CD14-positive monocyte (primary cell): ENCODE measurements at regions not wholly inside any gene's neighbourhood (a gene's known extent, or its start where the extent isn't known, plus 50 kb on each side); places are given as distances from the start of the nearest gene placed in this dataset.

Experiments
- DNase-seq, 3 donors: peaks; one replicate each; pipeline ENCODE4 v3.0.0-alpha.2; 2011 to 2022
- H2AFZ ChIP-seq: 2 replicates; pipeline ENCODE4 v1.6.0; 2012; ENCODE audit warnings: mild to moderate bottlenecking, low read depth, low read length, inconsistent platforms; ENCODE audit not compliant: insufficient read depth, poor library complexity, severe bottlenecking
- H3K27ac ChIP-seq, 2 donors: 1 replicate in 1 of 2; 2 replicates in 1 of 2; pipeline ENCODE4 v1.5.1; 2012 to 2013; ENCODE audit warnings: low read length in 2 of 2, control low read depth in 1 of 2, inconsistent platforms in 1 of 2, low read depth in 1 of 2, mild to moderate bottlenecking in 1 of 2
- H3K27me3 ChIP-seq, 2 donors: one replicate each; pipeline versions ENCODE4 v1.6.0 to v1.6.1; 2011 to 2013; ENCODE audit warnings: low read length in 2 of 2; ENCODE audit not compliant: control insufficient read depth in 2 of 2, insufficient read depth in 2 of 2
- H3K36me3 ChIP-seq, 2 donors: replicated peaks in 1 of 2; 1 replicate in 1 of 2; 2 replicates in 1 of 2; pipeline versions ENCODE4 v1.5.1 to v1.6.1; 2012 to 2013; ENCODE audit warnings: low read length in 2 of 2, control low read depth in 1 of 2, inconsistent platforms in 1 of 2, mild to moderate bottlenecking in 1 of 2; ENCODE audit not compliant: insufficient read depth in 2 of 2, control insufficient read depth in 1 of 2
- H3K4me1 ChIP-seq, 2 donors: 1 replicate in 1 of 2; 2 replicates in 1 of 2; pipeline versions ENCODE4 v1.5.1 to v1.6.1; 2012 to 2013; ENCODE audit warnings: low read length in 2 of 2, control low read depth in 1 of 2, inconsistent platforms in 1 of 2, mild to moderate bottlenecking in 1 of 2, moderate library complexity in 1 of 2; ENCODE audit not compliant: insufficient read depth in 2 of 2, control insufficient read depth in 1 of 2
- H3K4me2 ChIP-seq: replicated peaks from 2 replicates; pipeline ENCODE3; 2012; ENCODE audit warnings: low read length, moderate library complexity, mild to moderate bottlenecking; ENCODE audit not compliant: poor library complexity, severe bottlenecking; ENCODE audit errors: extremely low read depth
- H3K4me3 ChIP-seq, 3 experiments: fragments of 200-600 bp in 1 of 3; sonication (generic) in 1 of 3; replicated peaks in 1 of 3; 1 replicate in 2 of 3; 2 replicates in 1 of 3; pipeline ENCODE4 v1.5.1; 2011 to 2013; ENCODE audit warnings: low read length in 3 of 3, mild to moderate bottlenecking in 3 of 3, control low read depth in 2 of 3, low read depth in 2 of 3, inconsistent platforms in 1 of 3, moderate library complexity in 1 of 3
- H3K79me2 ChIP-seq: 2 replicates; pipeline ENCODE4 v1.6.0; 2012; ENCODE audit warnings: mild to moderate bottlenecking, control low read depth, inconsistent platforms, low read length, moderate library complexity; ENCODE audit not compliant: insufficient read depth
- H3K9ac ChIP-seq: 2 replicates; pipeline ENCODE4 v1.6.0; 2017; ENCODE audit warnings: low read length, mild to moderate bottlenecking; ENCODE audit not compliant: insufficient read depth, poor library complexity, severe bottlenecking
- H3K9me3 ChIP-seq, 2 donors: replicated peaks in 1 of 2; 1 replicate in 1 of 2; 2 replicates in 1 of 2; pipeline versions ENCODE4 v1.5.1 to v1.6.1; 2012 to 2013; ENCODE audit warnings: low read length in 2 of 2, control low read depth in 1 of 2; ENCODE audit not compliant: control insufficient read depth in 1 of 2, insufficient read depth in 1 of 2
- H4K20me1 ChIP-seq: 2 replicates; pipeline ENCODE4 v1.6.0; 2012; ENCODE audit warnings: mild to moderate bottlenecking, low read length, control low read depth, moderate library complexity; ENCODE audit not compliant: insufficient read depth
- H3K27ac Mint-ChIP-seq, 7 donors: one replicate each; pipeline ENCODE4 v1.8.0; 2020; ENCODE audit warnings: mild to moderate bottlenecking in 7 of 7, mixed read lengths in 7 of 7, moderate library complexity in 6 of 7, inconsistent platforms in 2 of 7
- H3K27me3 Mint-ChIP-seq, 3 donors: one replicate each; pipeline ENCODE4 v1.8.0; 2021 to 2022; ENCODE audit warnings: low read depth in 3 of 3, mild to moderate bottlenecking in 3 of 3, mixed read lengths in 3 of 3, moderate library complexity in 3 of 3, inconsistent platforms in 1 of 3
- H3K36me3 Mint-ChIP-seq, 2 donors: one replicate each; pipeline ENCODE4 v1.8.0; 2020; ENCODE audit warnings: mixed read lengths in 2 of 2, inconsistent platforms in 1 of 2, mild to moderate bottlenecking in 1 of 2
- H3K4me1 Mint-ChIP-seq: one replicate; pipeline ENCODE4 v1.8.0; 2020; ENCODE audit warnings: mild to moderate bottlenecking, mixed read lengths
- H3K4me3 Mint-ChIP-seq, 2 donors: one replicate each; pipeline ENCODE4 v1.8.0; 2020; ENCODE audit warnings: mild to moderate bottlenecking in 2 of 2, mixed read lengths in 2 of 2, moderate library complexity in 1 of 2
- H3K9me3 Mint-ChIP-seq, 7 donors: one replicate each; pipeline ENCODE4 v1.8.0; 2020 to 2022; ENCODE audit warnings: mixed read lengths in 7 of 7, mild to moderate bottlenecking in 6 of 7, moderate library complexity in 6 of 7, inconsistent platforms in 2 of 7
- CTCF ChIP-seq: fragments of 200-600 bp; IDR thresholded peaks from one replicate; pipeline ENCODE4 v1.8.0; 2022; ENCODE audit warnings: antibody characterized with exemption, mild to moderate bottlenecking
- WGBS: methylation state at CpG from one replicate; pipeline ENCODE4 v1.1.5; 2013; ENCODE audit warnings: missing lambda C conversion rate; ENCODE audit not compliant: insufficient coverage; 5-methylcytosine and 5-hydroxymethylcytosine counted together
- intact Hi-C, 2 donors: fragments of 100-400 bp; cut with micrococcal nuclease; formaldehyde crosslinking; loops; one replicate each; pipeline versions ENCODE4 v1.15.0 to v1.15.1; 2023

DNA sequence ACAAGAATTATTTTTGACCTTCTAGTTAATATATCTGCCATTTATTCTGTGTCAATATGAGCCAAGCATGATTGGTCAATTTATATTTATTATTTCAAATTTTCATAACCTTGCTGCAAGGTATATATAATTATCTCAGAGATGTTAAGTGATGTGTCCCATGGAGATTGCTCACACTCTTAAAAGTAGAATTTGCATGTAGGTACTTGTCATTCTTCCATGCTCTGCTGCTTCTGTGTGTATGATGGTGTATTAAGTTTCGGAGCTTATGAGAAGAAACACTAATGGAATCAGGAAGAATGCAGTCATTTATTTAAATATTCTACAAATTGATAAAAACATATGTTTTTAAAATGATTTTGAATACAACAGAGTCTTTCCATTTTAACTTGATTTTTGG, 586.8 kb upstream of the MIR17HG start:
- no peak overlapping the region for H3K27ac ChIP-seq
- H3K9me3 ChIP-seq, result no peaks in the 10 kb centered on the region
- Mint-ChIP-seq H3K9me3 (peaks cover 0 to 2% (median 0%) of the 10 kb centered on the region in 7 donors), H3K27me3 (peaks cover 0 to 2% (median 0%) of the 10 kb centered on the region in 3 donors), H3K36me3 (no peaks in the 10 kb centered on the region), H3K4me3 (no peak overlapping the region), H3K27ac (no peak overlapping the region), H3K4me1 (peaks cover 13% of the 10 kb centered on the region)
- no peak for TF ChIP-seq CTCF
- intact Hi-C loops, result no loop called here
- no peak overlapping the region for H3K9ac ChIP-seq
- no peaks in the 10 kb centered on the region for H3K79me2 ChIP-seq
- no peak overlapping the region for H3K4me2 ChIP-seq
- H4K20me1 ChIP-seq, result no peaks in the 10 kb centered on the region
- DNase-seq, result no peak
- H3K27me3 ChIP-seq, result no peaks in the 10 kb centered on the region
- no peak overlapping the region for H3K4me3 ChIP-seq
- no peaks in the 10 kb centered on the region for H3K36me3 ChIP-seq
- no peak overlapping the region for H2AFZ ChIP-seq
- no CpG with 5 or more reads among the region's 1 CpG for WGBS
- H3K4me1 ChIP-seq, result peaks cover 4 to 12% of the 10 kb centered on the region in 2 donors

DNA sequence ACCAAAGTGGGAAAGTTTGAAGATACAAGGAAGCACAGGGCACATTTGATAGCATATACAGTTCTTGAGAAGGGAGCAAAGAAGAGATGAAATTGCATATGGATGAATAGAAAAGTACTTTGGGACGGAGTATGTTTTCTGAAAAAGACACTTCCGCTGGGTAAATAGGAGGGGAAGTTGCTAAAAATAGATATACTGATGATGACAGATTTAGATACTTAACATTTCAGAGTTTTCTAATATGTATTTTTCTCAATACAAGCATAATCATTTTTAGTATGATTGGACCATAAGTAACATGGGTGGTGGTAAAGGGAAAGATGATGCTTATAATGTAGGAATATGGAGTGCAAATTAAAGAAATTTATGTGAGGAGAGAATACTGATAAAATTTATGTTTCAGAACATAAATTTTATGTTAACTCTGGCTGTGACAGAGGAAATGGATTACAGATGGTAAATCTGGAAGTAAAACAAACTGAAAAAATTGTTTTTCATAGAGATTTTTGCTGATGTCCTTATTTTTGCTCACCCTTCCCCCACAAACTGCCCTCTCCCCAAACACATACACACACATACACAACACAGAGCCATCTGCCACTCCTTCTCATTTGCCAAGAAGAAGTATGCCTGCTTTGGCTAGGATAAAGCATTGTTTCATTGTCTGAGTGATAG, 583.9 kb upstream of the MIR17HG start:
- Histone ChIP-seq H3K27ac (no peak overlapping the region), H3K4me3 (no peak overlapping the region), H4K20me1 (no peaks in the 10 kb centered on the region), H3K4me2 (no peak overlapping the region), H2AFZ (no peak overlapping the region), H3K79me2 (no peaks in the 10 kb centered on the region), H3K27me3 (no peaks in the 10 kb centered on the region), H3K4me1 (peaks cover 11 to 19% of the 10 kb centered on the region in 2 donors), H3K9ac (no peak overlapping the region), H3K9me3 (no peaks in the 10 kb centered on the region), H3K36me3 (no peaks in the 10 kb centered on the region)
- no peak overlapping the region for H3K27ac Mint-ChIP-seq
- no peak for DNase-seq
- TF ChIP-seq CTCF, result no peak
- no CpG with 5 or more reads among the region's 2 CpGs for WGBS
- peaks cover 0 to 2% (median 0%) of the 10 kb centered on the region in 3 donors for H3K27me3 Mint-ChIP-seq
- peaks cover 18% of the 10 kb centered on the region for H3K4me1 Mint-ChIP-seq
- intact Hi-C loops, result no loop called here
- peak overlapping the region in 1 of 2 donors; percentile 40 for H3K4me3 Mint-ChIP-seq
- no peaks in the 10 kb centered on the region for H3K36me3 Mint-ChIP-seq
- H3K9me3 Mint-ChIP-seq, result peaks cover 0 to 2% (median 0%) of the 10 kb centered on the region in 7 donors
